Activated CD4-positive, alpha-beta T cell treated with anti-CD3 and anti-CD28 coated beads, Interleukin-2, amount 50 U/mL, for 16 hours (primary cell): ENCODE measurements at regions not wholly inside any gene's neighbourhood (a gene's known extent, or its start where the extent isn't known, plus 50 kb on each side); places are given as distances from the start of the nearest gene placed in this dataset.

Experiments used
- DNase-seq: peaks from one replicate; pipeline ENCODE4 v3.0.0-alpha.2; 2020

- DNase-seq: no peak
These were observed 308.4 kb upstream of the RARB start for GRCh38 chr3:25119682-25120081.

GRCh38 chr3:25120665-25121064 is 307.4 kb upstream of the RARB start:
- no peak for DNase-seq

- no peak for DNase-seq
These were observed 302.9 kb upstream of the RARB start for GRCh38 chr3:25125201-25125600.

GRCh38 chr3:25128735-25129134 is 299.3 kb upstream of the RARB start:
- no peak for DNase-seq

- DNase-seq: no peak
These were observed 297.1 kb upstream of the RARB start for GRCh38 chr3:25130724-25131520.

GRCh38 chr3:25133588-25133987 is 294.5 kb upstream of the RARB start:
- no peak for DNase-seq

GRCh38 chr3:25137606-25138005 is 290.5 kb upstream of the RARB start:
- DNase-seq: no peak

GRCh38 chr3:25139267-25139666 is 288.8 kb upstream of the RARB start:
- no peak for DNase-seq

GRCh38 chr3:25142609-25143355 is 285.3 kb upstream of the RARB start:
- DNase-seq: no peak

- no peak for DNase-seq
These were observed 284.6 kb upstream of the RARB start for GRCh38 chr3:25143356-25144025.

GRCh38 chr3:25144430-25144829 is 283.6 kb upstream of the RARB start:
- DNase-seq: no peak

- no peak for DNase-seq
These were observed 282.9 kb upstream of the RARB start for GRCh38 chr3:25145176-25145575.

- DNase-seq: no peak
These were observed 277.9 kb upstream of the RARB start for GRCh38 chr3:25150199-25150598.

- DNase-seq: no peak
These were observed 276.7 kb upstream of the RARB start for GRCh38 chr3:25151281-25151902.

GRCh38 chr3:25151903-25152295 is 276.2 kb upstream of the RARB start:
- no peak for DNase-seq

- no peak for DNase-seq
These were observed 274.9 kb upstream of the RARB start for GRCh38 chr3:25153136-25153535.

GRCh38 chr3:25153561-25153960 is 274.5 kb upstream of the RARB start:
- DNase-seq: no peak

GRCh38 chr3:25155652-25156471 is 272.2 kb upstream of the RARB start:
- no peak for DNase-seq

GRCh38 chr3:25156626-25157025 is 271.4 kb upstream of the RARB start:
- DNase-seq: no peak

GRCh38 chr3:25165306-25165705 is 262.8 kb upstream of the RARB start:
- DNase-seq: no peak

- DNase-seq: no peak
These were observed 262.0 kb upstream of the RARB start for GRCh38 chr3:25166016-25166415.

GRCh38 chr3:25169151-25169550 is 258.9 kb upstream of the RARB start:
- no peak for DNase-seq

- no peak for DNase-seq
These were observed 258.0 kb upstream of the RARB start for GRCh38 chr3:25170021-25170420.
